Putamen (tissue), 1 donor: ENCODE measurements at regions not wholly inside any gene's neighbourhood (a gene's known extent, or its start where the extent isn't known, plus 50 kb on each side); places are given as distances from the start of the nearest gene placed in this dataset.

Experiments used
- DNase-seq: peaks from one replicate; pipeline ENCODE4 v3.0.0-alpha.2; 2016; ENCODE audit warnings: low spot score

DNA sequence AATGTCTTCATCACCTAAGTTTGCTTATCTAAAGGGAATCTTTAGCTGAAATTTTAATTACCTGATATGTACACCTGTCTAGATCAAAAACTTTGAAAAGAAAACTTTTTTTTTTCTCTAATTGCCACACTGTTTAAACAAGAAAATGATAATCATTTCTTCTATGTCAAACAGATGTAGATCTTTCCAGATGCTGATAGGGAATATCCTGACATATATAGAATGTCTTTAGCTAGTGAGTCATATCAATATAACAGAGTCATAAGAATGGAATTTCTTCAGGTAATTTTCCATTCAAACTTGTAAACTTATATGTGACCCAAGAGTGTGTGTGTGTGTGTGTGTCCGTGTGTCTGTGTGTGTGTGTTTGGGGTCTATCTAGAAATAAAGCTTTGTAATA, 271.9 kb downstream of the GPM6A start:
- DNase-seq: no peak

DNA sequence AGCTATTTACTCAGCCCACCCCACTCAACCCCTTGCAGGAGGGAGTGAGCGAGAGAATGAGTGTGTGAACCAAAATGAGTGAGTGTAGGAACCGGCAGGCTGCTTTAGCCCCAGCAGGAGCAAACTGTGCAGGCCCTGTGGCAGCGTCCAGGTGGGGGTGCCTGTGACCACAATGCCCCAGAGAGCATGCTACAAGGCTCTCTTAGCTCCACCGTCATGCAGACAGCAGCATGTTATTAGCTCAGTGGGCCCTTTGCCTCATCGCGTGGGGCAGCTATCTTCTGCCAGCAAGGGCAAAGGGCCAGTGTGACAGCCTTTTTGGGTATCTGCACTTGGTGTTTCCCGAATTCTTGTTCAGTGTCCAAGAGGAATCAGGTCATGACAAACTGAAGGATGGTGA, 271.3 kb downstream of the GPM6A start:
- no peak for DNase-seq

- no peak for DNase-seq
These were observed 269.3 kb downstream of the GPM6A start for GRCh38 chr4:175542786-175543185.

DNA sequence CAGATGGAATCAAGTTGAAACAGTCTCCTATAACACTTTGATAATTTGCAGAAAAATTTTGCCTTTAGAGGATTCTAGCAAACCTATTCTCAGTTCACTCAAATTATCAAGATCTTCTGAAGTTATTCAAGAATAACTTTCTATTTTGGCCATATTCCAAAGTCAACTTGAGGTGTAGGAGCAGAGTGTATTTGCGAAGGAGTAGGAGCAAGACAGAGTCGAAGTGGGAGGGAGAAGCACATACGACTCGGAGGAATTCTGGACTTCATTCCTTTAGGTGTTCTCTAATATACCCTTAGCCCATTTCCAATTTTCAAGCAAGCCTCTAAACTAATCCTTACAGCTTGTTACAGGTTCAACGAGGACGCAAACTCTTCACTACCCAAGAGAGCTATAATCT, 252.9 kb downstream of the GPM6A start:
- DNase-seq: no peak

DNA sequence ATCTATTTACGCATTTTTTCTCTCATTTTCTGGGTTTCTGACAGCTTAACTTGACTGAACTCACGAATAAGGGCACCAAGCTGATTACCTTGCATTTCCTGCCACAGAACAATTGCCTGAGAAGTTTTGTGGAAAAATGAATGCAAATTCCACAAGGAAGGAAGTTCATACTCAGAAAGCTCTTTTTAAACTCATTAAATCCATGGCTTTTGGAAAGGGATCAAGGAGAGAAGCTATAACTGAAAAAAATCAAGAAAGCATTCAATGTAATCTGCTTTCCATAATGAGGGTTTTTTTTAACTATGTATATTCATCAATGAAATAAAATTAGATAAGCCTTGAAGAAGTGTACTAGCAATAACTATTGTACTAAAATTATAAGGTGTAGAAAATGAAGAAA, 252.5 kb downstream of the GPM6A start:
- no peak for DNase-seq

DNA sequence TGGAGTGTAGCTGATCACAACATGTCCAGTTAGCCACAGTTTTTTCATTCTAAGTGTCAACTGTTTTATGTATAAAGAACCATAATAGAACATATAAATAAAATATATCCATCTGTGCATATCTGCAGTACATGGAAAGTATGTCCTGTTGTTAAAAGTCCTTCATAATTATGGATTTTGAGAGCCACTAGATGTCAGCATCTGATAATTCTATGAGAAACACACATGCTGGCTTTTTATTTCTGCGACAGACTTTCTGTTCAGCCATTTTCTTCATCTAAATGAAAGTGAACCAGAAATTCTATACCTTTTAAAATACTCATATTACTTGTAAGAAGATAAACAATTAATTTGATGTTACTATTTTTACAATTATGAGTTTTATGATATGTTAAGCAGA, 251.5 kb downstream of the GPM6A start:
- peak; percentile 55 for DNase-seq

GRCh38 chr4:175561696-175562095, 250.4 kb downstream of the GPM6A start:
- no peak for DNase-seq

DNA sequence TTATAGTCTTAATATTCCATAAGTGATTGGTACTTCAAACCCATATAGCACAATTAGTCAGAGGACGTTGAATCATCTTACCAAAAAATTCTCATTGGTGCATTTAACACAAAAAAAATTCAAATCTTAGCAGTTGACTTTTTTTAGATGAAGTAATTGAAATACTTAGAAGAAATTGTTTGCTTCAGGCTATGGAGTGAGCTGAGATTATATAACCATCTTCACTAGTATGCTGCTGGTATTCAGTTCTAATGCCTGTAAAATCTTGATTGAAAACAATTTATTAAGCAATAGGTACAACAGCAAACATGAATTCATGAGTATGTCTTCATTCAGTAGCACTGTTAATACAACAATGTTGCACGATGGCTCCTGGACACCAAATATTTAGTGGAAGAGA, 250.0 kb downstream of the GPM6A start:
- DNase-seq: no peak

DNA sequence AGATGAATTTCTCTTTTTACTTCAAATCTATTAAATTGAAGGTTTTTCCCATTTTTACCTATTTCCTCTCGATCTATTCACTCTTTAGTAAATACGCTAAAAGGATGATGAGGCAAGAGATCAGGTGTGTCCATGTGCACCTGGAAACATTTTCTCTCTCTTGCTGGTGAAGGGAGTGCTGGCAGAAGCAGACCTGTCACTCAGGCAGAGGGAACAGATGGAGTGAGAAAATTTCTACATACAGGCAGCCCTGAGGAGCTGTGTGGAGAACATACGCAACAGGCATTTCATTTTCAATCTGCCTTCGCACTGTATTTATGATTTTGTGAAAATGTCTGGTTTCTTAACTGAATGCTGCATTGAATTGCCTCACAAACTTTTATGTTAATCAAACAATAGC, 249.5 kb downstream of the GPM6A start:
- DNase-seq: no peak
